GM12878 (cell line): ENCODE measurements at regions not wholly inside any gene's neighbourhood (a gene's known extent, or its start where the extent isn't known, plus 50 kb on each side); places are given as distances from the start of the nearest gene placed in this dataset.

ENCODE experiments used
- ATAC-seq: fragments of 200-7000 bp; cut with Tn5 transposase; 3 replicates; pipeline ENCODE4 v1.9.1; 2020; ENCODE audit warnings: mild to moderate bottlenecking, moderate library complexity
- BruUV-seq: library from RNA; stranded (reverse); fragments of 400-500 nt; replicated peaks from 2 replicates; lab custom pipeline; 2021; lab: Mats Ljungman, UMichigan
- CTCF ChIA-PET: fragments of 300-600 bp; sonication (Branson Sonifier 250); formaldehyde crosslinking; extraction: SDS; loops from one replicate; lab custom pipeline; 2021; ENCODE audit warnings: inconsistent platforms; lab: Yijun Ruan, JAX
- POLR2A ChIA-PET: fragments of 350-600 bp; formaldehyde crosslinking; extraction: SDS; loops from one replicate; lab custom pipeline; 2021; ENCODE audit warnings: inconsistent platforms; lab: Charles Lee
- RAD21 ChIA-PET: fragments of 300-600 bp; sonication (Branson Sonifier 250); formaldehyde crosslinking; loops from one replicate; lab custom pipeline; 2023; ENCODE audit warnings: antibody characterized with exemption; ENCODE audit not compliant: unreplicated experiment; lab: Charles Lee
- SMC1A ChIA-PET: fragments of 300-600 bp; sonication (Branson Sonifier 250); formaldehyde crosslinking; loops from one replicate; lab custom pipeline; 2023; ENCODE audit not compliant: unreplicated experiment, uncharacterized antibody; lab: Charles Lee
- DNase-seq: peaks from one replicate; pipeline ENCODE4 v3.0.0-alpha.2; 2011; ENCODE audit warnings: low read depth, low spot score
- FAIRE-seq: peaks from 3 replicates; lab custom pipeline; 2011; peaks lifted over from hg19 to GRCh38; lab: Jason Lieb, UNC
- H2AFZ ChIP-seq: 2 replicates; pipeline ENCODE4 v1.6.0; 2011; ENCODE audit warnings: low read depth, low read length, control low read depth; ENCODE audit not compliant: control insufficient read depth
- H3K27ac ChIP-seq: 2 replicates; pipeline ENCODE4 v1.5.1; 2011; ENCODE audit warnings: control low read depth; ENCODE audit not compliant: control insufficient read depth, insufficient read depth
- H3K27me3 ChIP-seq, 2 experiments: replicated peaks in 1 of 2; 2 replicates each; pipeline versions ENCODE4 v1.6.0 to v1.6.1; 2011; ENCODE audit warnings: low read length in 1 of 2; ENCODE audit not compliant: control insufficient read depth in 2 of 2, insufficient read depth in 2 of 2
- H3K36me3 ChIP-seq, 2 experiments: 2 replicates each; pipeline ENCODE4 v1.5.1; 2011; ENCODE audit warnings: low read length in 1 of 2; ENCODE audit not compliant: control insufficient read depth in 2 of 2, insufficient read depth in 2 of 2
- H3K4me1 ChIP-seq: 2 replicates; pipeline ENCODE4 v1.6.1; 2011; ENCODE audit warnings: mild to moderate bottlenecking, low read length, moderate library complexity, mixed read lengths; ENCODE audit not compliant: control insufficient read depth, insufficient read depth
- H3K4me2 ChIP-seq: 2 replicates; pipeline ENCODE4 v1.6.0; 2011; ENCODE audit warnings: control low read depth; ENCODE audit not compliant: control insufficient read depth, insufficient read depth
- H3K4me3 ChIP-seq: fragments of 200-600 bp; sonication (generic); 2 replicates; pipeline ENCODE4 v1.5.1; 2016
- H3K79me2 ChIP-seq: 2 replicates; pipeline ENCODE4 v1.6.0; 2011; ENCODE audit warnings: low read length; ENCODE audit not compliant: control insufficient read depth, insufficient read depth
- H3K9ac ChIP-seq: 2 replicates; pipeline ENCODE4 v1.8.0; 2011; ENCODE audit warnings: low read length, control low read depth, mixed read lengths; ENCODE audit not compliant: control insufficient read depth, insufficient read depth
- H3K9me3 ChIP-seq: replicated peaks from 3 replicates; pipeline ENCODE4 v1.5.1; 2011; ENCODE audit warnings: mild to moderate bottlenecking, low read length; ENCODE audit not compliant: control insufficient read depth, insufficient read depth
- H4K20me1 ChIP-seq: 2 replicates; pipeline ENCODE4 v1.6.0; 2011; ENCODE audit not compliant: control insufficient read depth, insufficient read depth
- JUNB ChIP-seq: IDR thresholded peaks from 2 replicates; pipeline ENCODE4 v1.6.1; 2016; ENCODE audit warnings: antibody characterized with exemption, mild to moderate bottlenecking
- NRF1 ChIP-seq: conservative IDR thresholded peaks from 2 replicates; pipeline ENCODE4 v1.6.1; 2011; ENCODE audit warnings: mild to moderate bottlenecking, low read depth, low read length, improper control_type of control experiment
- WGBS: methylation state at CpG from one replicate; pipeline ENCODE4 v1.1.6; 2016; ENCODE audit warnings: low lambda C conversion rate; ENCODE audit not compliant: insufficient replicate concordance, insufficient coverage; ENCODE audit errors: missing lambda C conversion rate; 5-methylcytosine and 5-hydroxymethylcytosine counted together
- in situ Hi-C: fragments of 300-500 bp; cut with MboI; formaldehyde crosslinking; loops from 9 replicates; pipeline ENCODE4 v1.14.3; 2018; ENCODE audit warnings: mixed read lengths
- intact Hi-C: fragments of 100-400 bp; cut with micrococcal nuclease; formaldehyde crosslinking; loops from one replicate; pipeline ENCODE4 v1.14.2; 2022; ENCODE audit not compliant: unreplicated experiment
- TF ChIP-seq, protein P1 (sequence below): IDR thresholded peaks from 2 replicates; pipeline ENCODE4 v1.6.1; 2011; ENCODE audit warnings: mild to moderate bottlenecking, low read depth, low read length, moderate library complexity; ENCODE audit not compliant: insufficient replicate concordance
- TF ChIP-seq, protein P2 (sequence below), 3 experiments: IDR thresholded peaks in 2 of 3; conservative IDR thresholded peaks in 1 of 3; 2 replicates each; pipeline ENCODE4 v1.5.1; 2011; ENCODE audit warnings: low read depth in 3 of 3, low read length in 3 of 3, mild to moderate bottlenecking in 3 of 3, control low read depth in 2 of 3, moderate library complexity in 2 of 3, inconsistent platforms in 1 of 3, mixed read lengths in 1 of 3; ENCODE audit not compliant: control insufficient read depth in 2 of 3, insufficient read depth in 1 of 3; ENCODE audit errors: extremely low read depth in 1 of 3

DNA sequence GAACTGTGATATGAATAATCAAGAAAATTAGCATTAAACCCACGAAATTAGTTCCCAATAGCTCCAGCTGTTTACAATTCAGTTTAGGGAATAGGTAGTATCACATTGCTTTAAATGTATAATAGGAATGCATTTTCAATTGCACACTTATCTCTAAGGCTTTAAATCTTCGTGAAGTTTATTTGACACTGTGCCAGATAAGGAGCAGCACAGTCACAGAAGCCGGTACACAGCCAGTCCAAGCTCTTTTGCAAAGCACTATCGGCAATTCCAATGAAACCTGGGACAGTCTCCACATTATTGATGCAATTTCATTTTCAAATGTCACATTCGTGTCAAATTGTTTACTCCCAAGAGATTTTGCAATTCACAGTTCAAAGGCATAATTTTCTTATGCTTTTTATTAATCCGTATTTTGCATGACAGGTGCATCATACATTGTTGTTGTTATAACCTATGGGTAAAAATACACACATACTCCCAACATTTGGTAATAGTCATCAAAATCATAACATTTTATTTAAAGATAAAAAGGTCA is 602.8 kb downstream of the RPS29 start (continued):
- TF ChIP-seq, protein P1, sequence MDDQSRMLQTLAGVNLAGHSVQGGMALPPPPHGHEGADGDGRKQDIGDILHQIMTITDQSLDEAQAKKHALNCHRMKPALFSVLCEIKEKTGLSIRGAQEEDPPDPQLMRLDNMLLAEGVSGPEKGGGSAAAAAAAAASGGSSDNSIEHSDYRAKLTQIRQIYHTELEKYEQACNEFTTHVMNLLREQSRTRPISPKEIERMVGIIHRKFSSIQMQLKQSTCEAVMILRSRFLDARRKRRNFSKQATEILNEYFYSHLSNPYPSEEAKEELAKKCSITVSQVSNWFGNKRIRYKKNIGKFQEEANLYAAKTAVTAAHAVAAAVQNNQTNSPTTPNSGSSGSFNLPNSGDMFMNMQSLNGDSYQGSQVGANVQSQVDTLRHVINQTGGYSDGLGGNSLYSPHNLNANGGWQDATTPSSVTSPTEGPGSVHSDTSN = no peak
- no peak for TF ChIP-seq JUNB
- TF ChIP-seq, all 136 proteins: peak for 0

DNA sequence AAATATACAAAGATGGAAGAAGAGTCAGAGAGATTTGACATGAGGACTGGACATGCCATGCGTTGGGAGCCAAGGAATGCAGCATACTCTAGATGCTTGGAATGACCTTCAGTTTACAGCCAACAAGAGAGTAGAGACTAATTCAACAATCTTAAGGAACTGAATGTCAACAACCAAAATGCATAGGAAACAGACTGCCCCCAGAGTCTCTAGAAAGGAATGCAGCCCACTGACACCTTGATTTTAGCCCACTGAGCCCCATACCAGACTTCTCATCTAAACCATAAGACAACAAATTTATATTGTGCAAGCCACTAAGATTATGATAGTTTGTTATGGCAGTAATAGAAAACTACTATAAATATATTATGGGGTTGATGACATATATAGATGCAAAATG is 611.2 kb downstream of the RPS29 start:
- no peak for TF ChIP-seq NRF1
- TF ChIP-seq, protein P2, sequence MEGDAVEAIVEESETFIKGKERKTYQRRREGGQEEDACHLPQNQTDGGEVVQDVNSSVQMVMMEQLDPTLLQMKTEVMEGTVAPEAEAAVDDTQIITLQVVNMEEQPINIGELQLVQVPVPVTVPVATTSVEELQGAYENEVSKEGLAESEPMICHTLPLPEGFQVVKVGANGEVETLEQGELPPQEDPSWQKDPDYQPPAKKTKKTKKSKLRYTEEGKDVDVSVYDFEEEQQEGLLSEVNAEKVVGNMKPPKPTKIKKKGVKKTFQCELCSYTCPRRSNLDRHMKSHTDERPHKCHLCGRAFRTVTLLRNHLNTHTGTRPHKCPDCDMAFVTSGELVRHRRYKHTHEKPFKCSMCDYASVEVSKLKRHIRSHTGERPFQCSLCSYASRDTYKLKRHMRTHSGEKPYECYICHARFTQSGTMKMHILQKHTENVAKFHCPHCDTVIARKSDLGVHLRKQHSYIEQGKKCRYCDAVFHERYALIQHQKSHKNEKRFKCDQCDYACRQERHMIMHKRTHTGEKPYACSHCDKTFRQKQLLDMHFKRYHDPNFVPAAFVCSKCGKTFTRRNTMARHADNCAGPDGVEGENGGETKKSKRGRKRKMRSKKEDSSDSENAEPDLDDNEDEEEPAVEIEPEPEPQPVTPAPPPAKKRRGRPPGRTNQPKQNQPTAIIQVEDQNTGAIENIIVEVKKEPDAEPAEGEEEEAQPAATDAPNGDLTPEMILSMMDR (IDR thresholded peaks at IDR 0.05 in 2 of 3, conservative IDR thresholded peaks at IDR 0.05 in 1 of 3; ENCODE audit: control insufficient read depth in 2 of 3, extremely low read depth in 1 of 3, insufficient read depth in 1 of 3, low read depth in 3 of 3, low read length in 3 of 3) = peak in 1 of 3 experiments; percentile 9; a peak in 1 of 6 replicates
- TF ChIP-seq, all 136 proteins: peak for 1
- Histone ChIP-seq H3K36me3 (no peaks in the 10 kb centered on the region), H3K4me2 (no peak overlapping the region), H4K20me1 (no peaks in the 10 kb centered on the region), H3K79me2 (no peaks in the 10 kb centered on the region), H3K9ac (no peak overlapping the region), H3K9me3 (no peaks in the 10 kb centered on the region), H2AFZ (no peak overlapping the region), H3K27me3 (no peaks in the 10 kb centered on the region), H3K4me1 (no peaks in the 10 kb centered on the region), H3K4me3 (no peak overlapping the region), H3K27ac (no peak overlapping the region)
- POLR2A ChIA-PET = no interaction called here
- DNase-seq (no peak), ATAC-seq (0 out of 3 replicates have a peak, but pooled peaks have one; percentile 30), FAIRE-seq (no peak)
- intact Hi-C loops (no loop called here), in situ Hi-C loops (no loop called here)
- BruUV-seq = no TSS peak
- CTCF ChIA-PET = no interaction called here
- RAD21 ChIA-PET = no interaction called here
- 50% methylated on average over 1 of the region's 1 CpG for WGBS
- SMC1A ChIA-PET = no interaction called here
